Left lung (tissue), 4 donors: ENCODE measurements at regions not wholly inside any gene's neighbourhood (a gene's known extent, or its start where the extent isn't known, plus 50 kb on each side); places are given as distances from the start of the nearest gene placed in this dataset.
A peak's percentile ranks its signal among the peaks of the same experiment; 100 is the strongest.
"Not testable (repeated sequence)": the region's sequence is repeated elsewhere in the genome, so short reads cannot be mapped to it uniquely, and the experiment has no call there.

ENCODE experiments used
- ATAC-seq: fragments of 200-7000 bp; cut with Tn5 transposase; one replicate; pipeline ENCODE4 v1.9.1; 2020; ENCODE audit warnings: moderate library complexity
- DNase-seq, 4 donors: peaks; one replicate each; pipeline ENCODE4 v3.0.0-alpha.2; 2013 to 2020
- H3K27ac ChIP-seq, 2 donors: fragments of 200-600 bp; sonication (generic) in 1 of 2; one replicate each; pipeline versions ENCODE4 v1.5.0 to v1.8.0; 2020 to 2021
- H3K27me3 ChIP-seq, 2 donors: fragments of 200-600 bp; sonication (generic) in 1 of 2; one replicate each; pipeline versions ENCODE4 v1.5.0 to v1.8.0; 2020 to 2021
- H3K36me3 ChIP-seq, 2 donors: fragments of 200-600 bp; sonication (generic) in 1 of 2; one replicate each; pipeline versions ENCODE4 v1.5.0 to v1.8.0; 2020 to 2021
- H3K4me1 ChIP-seq, 2 donors: fragments of 200-600 bp; one replicate each; pipeline ENCODE4 v1.8.0; 2021
- H3K4me3 ChIP-seq, 2 donors: fragments of 200-600 bp; sonication (generic) in 1 of 2; one replicate each; pipeline versions ENCODE4 v1.5.0 to v1.8.0; 2020 to 2021; ENCODE audit warnings: mild to moderate bottlenecking in 1 of 2
- H3K9me3 ChIP-seq, 2 donors: fragments of 200-600 bp; sonication (generic) in 1 of 2; one replicate each; pipeline versions ENCODE4 v1.5.0 to v1.8.0; 2020 to 2021
- CTCF ChIP-seq, 2 donors: fragments of 200-600 bp; sonication (generic) in 1 of 2; IDR thresholded peaks; one replicate each; pipeline versions ENCODE4 v1.5.0 to v1.8.0; 2021; ENCODE audit warnings: antibody characterized with exemption in 2 of 2
- intact Hi-C, 2 donors: fragments of 100-400 bp; cut with DNase I; formaldehyde crosslinking; loops; one replicate each; pipeline versions ENCODE4 v1.11.2 to v1.14.2; 2022
- donor health status: DM: no; HTN: yes; CAD: no.
- donor health status: DM: no; HTN: no; CAD: no.

- ATAC-seq (no peak), DNase-seq (no peak)
- Histone ChIP-seq H3K27ac (no peak overlapping the region), H3K36me3 (no peaks in the 10 kb centered on the region), H3K9me3 (peaks cover 0 to 2% of the 10 kb centered on the region in 2 donors), H3K4me1 (no peaks in the 10 kb centered on the region), H3K27me3 (no peaks in the 10 kb centered on the region), H3K4me3 (no peak overlapping the region)
- intact Hi-C loops: no loop called here
- TF ChIP-seq CTCF (IDR thresholded peaks at IDR 0.05): no peak
These were observed 85.7 kb upstream of the SHISA3 start for GRCh38 chr4:42311591-42311990.

- H3K9me3 ChIP-seq, H3K4me3 ChIP-seq, H3K36me3 ChIP-seq, H3K4me1 ChIP-seq, H3K27ac ChIP-seq, intact Hi-C loops, ATAC-seq, H3K27me3 ChIP-seq, DNase-seq: not testable (repeated sequence)
These were observed 83.9 kb upstream of the SHISA3 start for GRCh38 chr4:42313420-42313819.

GRCh38 chr4:42313872-42314271, 83.4 kb upstream of the SHISA3 start:
- no peaks in the 10 kb centered on the region for H3K36me3 ChIP-seq
- no peaks in the 10 kb centered on the region for H3K27me3 ChIP-seq
- DNase-seq: no peak
- no peak overlapping the region for H3K27ac ChIP-seq
- no peak for TF ChIP-seq CTCF (IDR thresholded peaks at IDR 0.05)
- peaks cover 0 to 2% of the 10 kb centered on the region in 2 donors for H3K9me3 ChIP-seq
- intact Hi-C loops: no loop called here
- H3K4me3 ChIP-seq: no peak overlapping the region
- H3K4me1 ChIP-seq: no peaks in the 10 kb centered on the region
- no peak for ATAC-seq

- intact Hi-C loops: no loop called here
- DNase-seq (peak in 1 of 4 donors; percentile 62), ATAC-seq (no peak)
- Histone ChIP-seq H3K27ac (no peak overlapping the region), H3K27me3 (no peaks in the 10 kb centered on the region), H3K4me1 (no peaks in the 10 kb centered on the region), H3K36me3 (no peaks in the 10 kb centered on the region), H3K9me3 (peaks cover 0 to 4% of the 10 kb centered on the region in 2 donors), H3K4me3 (no peak overlapping the region)
- no peak for TF ChIP-seq CTCF (IDR thresholded peaks at IDR 0.05)
These were observed 82.1 kb upstream of the SHISA3 start for GRCh38 chr4:42315231-42315630.

GRCh38 chr4:42320822-42321388, 76.4 kb upstream of the SHISA3 start:
- Histone ChIP-seq H3K27me3 (no peaks in the 10 kb centered on the region), H3K4me1 (no peaks in the 10 kb centered on the region), H3K4me3 (no peak overlapping the region), H3K9me3 (peaks cover 0 to 2% of the 10 kb centered on the region in 2 donors), H3K36me3 (no peaks in the 10 kb centered on the region), H3K27ac (no peak overlapping the region)
- intact Hi-C loops: no loop called here
- ATAC-seq (no peak), DNase-seq (no peak)
- TF ChIP-seq CTCF (IDR thresholded peaks at IDR 0.05): no peak

GRCh38 chr4:42326040-42326439, 71.2 kb upstream of the SHISA3 start:
- no peak overlapping the region for H3K27ac ChIP-seq
- intact Hi-C loops: no loop called here
- H3K9me3 ChIP-seq: no peaks in the 10 kb centered on the region
- H3K4me3 ChIP-seq: no peak overlapping the region
- no peaks in the 10 kb centered on the region for H3K27me3 ChIP-seq
- no peaks in the 10 kb centered on the region for H3K4me1 ChIP-seq
- DNase-seq (no peak), ATAC-seq (no peak)
- TF ChIP-seq CTCF (IDR thresholded peaks at IDR 0.05): no peak
- no peaks in the 10 kb centered on the region for H3K36me3 ChIP-seq
